ENCODE measurements at regions not wholly inside any gene's neighbourhood (a gene's known extent, or its start where the extent isn't known, plus 50 kb on each side); places are given as distances from the start of the nearest gene placed in this dataset.

- no peak overlapping the region for H3K4me3 ChIP-seq
- H3K27ac ChIP-seq: no peak overlapping the region
- intact Hi-C loops (cut with DNase I): loop anchor here in 1 of 10 donors (10.0 kb wide), 1 partner anchor 50 kb away; no protein-coding TSS in a partner anchor
- H3K36me3 ChIP-seq: no peaks in the 10 kb centered on the region
- TF ChIP-seq POLR2A (IDR thresholded peaks at IDR 0.05): no peak
- TF ChIP-seq CTCF (IDR thresholded peaks at IDR 0.05): no peak
- peaks cover 0 to 4% (median 0%) of the 10 kb centered on the region in 12 donors for H3K9me3 ChIP-seq
- ATAC-seq (no peak), DNase-seq (no peak)
- no peaks in the 10 kb centered on the region for H3K4me1 ChIP-seq
- 49 to 70% (median 59%) methylated on average over 4 of the region's 4 CpGs for WGBS, 4 donors
- no peaks in the 10 kb centered on the region for H3K27me3 ChIP-seq
Observed at GRCh38 chr9:28004900-28005299, 431.6 kb upstream of the C9orf72 start.

- TF ChIP-seq POLR2A (IDR thresholded peaks at IDR 0.05) (no peak), CTCF (IDR thresholded peaks at IDR 0.05) (no peak)
- no peak for ATAC-seq
- intact Hi-C loops (cut with DNase I): loop anchor here in 1 of 10 donors (10.0 kb wide), 1 partner anchor 49 kb away; no protein-coding TSS in a partner anchor
- no peak for DNase-seq
- H3K27me3 ChIP-seq: no peaks in the 10 kb centered on the region
- 58 to 79% (median 61%) methylated on average over 1 of the region's 1 CpG for WGBS, 4 donors
- H3K4me3 ChIP-seq: no peak overlapping the region
- H3K4me1 ChIP-seq: no peaks in the 10 kb centered on the region
- no peaks in the 10 kb centered on the region for H3K36me3 ChIP-seq
- H3K9me3 ChIP-seq: peaks cover 0 to 5% (median 0%) of the 10 kb centered on the region in 12 donors
- H3K27ac ChIP-seq: no peak overlapping the region
Observed at GRCh38 chr9:28005779-28006178, 432.5 kb upstream of the C9orf72 start.

- DNase-seq: no peak
- Histone ChIP-seq H3K36me3 (no peaks in the 10 kb centered on the region), H3K4me3 (no peak overlapping the region), H3K4me1 (no peaks in the 10 kb centered on the region), H3K27me3 (no peaks in the 10 kb centered on the region), H3K9me3 (peaks cover 0 to 5% (median 0%) of the 10 kb centered on the region in 12 donors), H3K27ac (no peak overlapping the region)
- intact Hi-C loops (cut with DNase I): loop anchor here in 1 of 10 donors (10.0 kb wide), 1 partner anchor 48 kb away; no protein-coding TSS in a partner anchor
- ATAC-seq: no peak
- WGBS, 4 donors: 65 to 72% (median 68%) methylated on average over 7 of the region's 7 CpGs
- TF ChIP-seq CTCF (IDR thresholded peaks at IDR 0.05) (no peak), POLR2A (IDR thresholded peaks at IDR 0.05) (no peak)
Observed at GRCh38 chr9:28007097-28007817, 434.0 kb upstream of the C9orf72 start.

GRCh38 chr9:28014212-28014611 lies 440.9 kb upstream of the C9orf72 start:
- DNase-seq: no peak
- Histone ChIP-seq H3K27ac (no peak overlapping the region), H3K36me3 (no peaks in the 10 kb centered on the region), H3K4me3 (no peak overlapping the region), H3K4me1 (no peaks in the 10 kb centered on the region), H3K9me3 (peaks cover 0 to 5% (median 0%) of the 10 kb centered on the region in 12 donors), H3K27me3 (no peaks in the 10 kb centered on the region)
- intact Hi-C loops (cut with DNase I): no loop called here
- no peak for ATAC-seq
- TF ChIP-seq CTCF (IDR thresholded peaks at IDR 0.05): no peak
- TF ChIP-seq POLR2A (IDR thresholded peaks at IDR 0.05): no peak
